ENCODE measurements at regions not wholly inside any gene's neighbourhood (a gene's known extent, or its start where the extent isn't known, plus 50 kb on each side); places are given as distances from the start of the nearest gene placed in this dataset.

GRCh38 chr2:62344472-62344871 is 148.6 kb downstream of the B3GNT2 start:
- no peak for ATAC-seq
- CTCF ChIA-PET (ENCODE audit: low intra/inter-chr PET ratio), result no interaction called here

GRCh38 chr2:62343636-62344337 is 147.9 kb downstream of the B3GNT2 start:
- peak in 1 of 4 experiments; percentile 43 for DNase-seq (ENCODE audit: extremely low read depth in 1 of 4, low spot score in 3 of 4)
- H4K20me1 ChIP-seq (replicated peaks; ENCODE audit: control insufficient read depth, insufficient read depth, low read length), result no peaks in the 10 kb centered on the region
- POLR2A ChIA-PET, result interaction anchor here (0.6 to 1.1 kb wide), 2 partner anchors 13 to 383 kb away, joined by 3 read pairs; no protein-coding TSS in a partner anchor
- BruUV-seq (replicated peaks), result no TSS peak
- peak overlapping the region; percentile 76 for H2AFZ ChIP-seq (ENCODE audit: low read depth, low read length)
- FAIRE-seq, result peak; percentile 46
- no peak overlapping the region; the same call in 1 of the 2 replicates for H3K4me2 ChIP-seq (ENCODE audit: insufficient read depth, low read length)
- no peak overlapping the region for H3K4me3 ChIP-seq
- peak overlapping the region in 1 of 2 experiments; percentile 29; a peak in 2 of 4 replicates for H3K9ac ChIP-seq (ENCODE audit: insufficient read depth in 1 of 2, low read depth in 2 of 2, low read length in 2 of 2)
- no peaks in the 10 kb centered on the region for H3K79me2 ChIP-seq (ENCODE audit: control insufficient read depth, insufficient read depth, low read length)
- no peaks in the 10 kb centered on the region for H3K9me3 ChIP-seq (replicated peaks; ENCODE audit: control insufficient read depth, insufficient read depth, low read depth, low read length)
- no peaks in the 10 kb centered on the region for H3K27me3 ChIP-seq (ENCODE audit: control insufficient read depth in 2 of 2, insufficient read depth in 2 of 2, low read length in 2 of 2)
- peak overlapping the region; percentile 65 for H3K27ac ChIP-seq (ENCODE audit: extremely low read depth, low read depth, low read length)
- peaks cover 14 to 15% of the 10 kb centered on the region in 2 experiments for H3K4me1 ChIP-seq (replicated peaks in 1 of 2; ENCODE audit: control insufficient read depth in 2 of 2, insufficient read depth in 2 of 2, low read length in 2 of 2)
- peak; percentile 46 for ATAC-seq
- CTCF ChIA-PET (ENCODE audit: low intra/inter-chr PET ratio), result no interaction called here
- no peaks in the 10 kb centered on the region for H3K9me1 ChIP-seq (ENCODE audit: control insufficient read depth, insufficient read depth, low read length)
- intact Hi-C loops (cut with micrococcal nuclease), result loop anchor here (1.0 to 2.0 kb wide), 2 partner anchors 69 to 350 kb away; no protein-coding TSS in a partner anchor
- WGBS (ENCODE audit: insufficient coverage, low coverage, missing lambda C conversion rate), result 50% methylated on average over 5 of the region's 5 CpGs
- in situ Hi-C loops (cut with MboI), result no loop called here
- H3K36me3 ChIP-seq (ENCODE audit: control insufficient read depth, insufficient read depth, low read length), result no peaks in the 10 kb centered on the region; the same call in 2 of the 3 replicates
- TF ChIP-seq BRCA1 (IDR thresholded peaks at IDR 0.05) (no peak), BRCA1 (CRISPR knock-in tag; IDR thresholded peaks at IDR 0.05) (no peak), NR2F6 (CRISPR knock-in tag; IDR thresholded peaks at IDR 0.05) (no peak), ZNF76 (CRISPR knock-in tag; IDR thresholded peaks at IDR 0.05; ENCODE audit: borderline replicate concordance) (no peak), ZNF3 (CRISPR knock-in tag; IDR thresholded peaks at IDR 0.05) (no peak), SAFB (IDR thresholded peaks at IDR 0.05; ENCODE audit: borderline replicate concordance, low read depth, low read length) (no peak), ZNF830 (CRISPR knock-in tag; IDR thresholded peaks at IDR 0.05) (no peak), SP2 (IDR thresholded peaks at IDR 0.05; ENCODE audit: extremely low read depth, low read depth, low read length, poor library complexity, severe bottlenecking) (no peak), SMAD3 (CRISPR knock-in tag; conservative IDR thresholded peaks at IDR 0.05) (no peak), ZNF23 (CRISPR knock-in tag; IDR thresholded peaks at IDR 0.05) (no peak), DMBX1 (CRISPR knock-in tag; IDR thresholded peaks at IDR 0.05; ENCODE audit: borderline replicate concordance) (no peak), ELF4 (CRISPR knock-in tag; IDR thresholded peaks at IDR 0.05) (no peak), ZBTB8A (IDR thresholded peaks at IDR 0.05; ENCODE audit: partially characterized antibody) (no peak), ZNF224 (CRISPR knock-in tag; IDR thresholded peaks at IDR 0.05) (no peak), ZNF175 (CRISPR knock-in tag; IDR thresholded peaks at IDR 0.05; ENCODE audit: low read depth) (no peak), ARID2 (IDR thresholded peaks at IDR 0.05) (no peak)

More at GRCh38 chr2:62344472-62344871, 148.6 kb downstream of the B3GNT2 start:
- WGBS (ENCODE audit: insufficient coverage, low coverage, missing lambda C conversion rate), result 93% methylated on average over 5 of the region's 5 CpGs
- Histone ChIP-seq H3K27me3 (ENCODE audit: control insufficient read depth in 2 of 2, insufficient read depth in 2 of 2, low read length in 2 of 2) (no peaks in the 10 kb centered on the region), H3K4me3 (no peak overlapping the region), H3K79me2 (ENCODE audit: control insufficient read depth, insufficient read depth, low read length) (no peaks in the 10 kb centered on the region), H3K9me3 (replicated peaks; ENCODE audit: control insufficient read depth, insufficient read depth, low read depth, low read length) (no peaks in the 10 kb centered on the region), H3K4me1 (replicated peaks in 1 of 2; ENCODE audit: control insufficient read depth in 2 of 2, insufficient read depth in 2 of 2, low read length in 2 of 2) (peaks cover 14 to 15% of the 10 kb centered on the region in 2 experiments), H3K27ac (ENCODE audit: extremely low read depth, low read depth, low read length) (no peak overlapping the region), H3K4me2 (ENCODE audit: insufficient read depth, low read length) (no peak overlapping the region), H2AFZ (ENCODE audit: low read depth, low read length) (no peak overlapping the region), H3K9ac (ENCODE audit: insufficient read depth in 1 of 2, low read depth in 2 of 2, low read length in 2 of 2) (no peak overlapping the region), H3K36me3 (ENCODE audit: control insufficient read depth, insufficient read depth, low read length) (no peaks in the 10 kb centered on the region; the same call in 2 of the 3 replicates), H3K9me1 (ENCODE audit: control insufficient read depth, insufficient read depth, low read length) (no peaks in the 10 kb centered on the region), H4K20me1 (replicated peaks; ENCODE audit: control insufficient read depth, insufficient read depth, low read length) (no peaks in the 10 kb centered on the region)
- BruUV-seq (replicated peaks), result no TSS peak
- peak; percentile 27; the same call in 1 of the 2 replicates for TF ChIP-seq ZNF316 (IDR thresholded peaks at IDR 0.05)
- TF ChIP-seq C11orf30 (IDR thresholded peaks at IDR 0.05; ENCODE audit: low read depth), result 0 out of 2 replicates have a peak, but pooled peaks have one; percentile 13
- no peak for TF ChIP-seq BHLHE40 (IDR thresholded peaks at IDR 0.05; ENCODE audit: low read length)
- in situ Hi-C loops (cut with MboI) (no loop called here), intact Hi-C loops (cut with micrococcal nuclease) (no loop called here)
- no peak for FAIRE-seq
- POLR2A ChIA-PET, result no interaction called here
- DNase-seq (ENCODE audit: extremely low read depth in 1 of 4, low spot score in 3 of 4), result no peak
